ENCODE measurements at regions not wholly inside any gene's neighbourhood (a gene's known extent, or its start where the extent isn't known, plus 50 kb on each side); places are given as distances from the start of the nearest gene placed in this dataset.

- DNase-seq = no peak
- Mint-ChIP-seq H3K4me1 (no peaks in the 10 kb centered on the region), H3K27me3 (peaks cover 2 to 27% of the 10 kb centered on the region in 2 donors), H3K27ac (no peak overlapping the region), H3K36me3 (peaks cover 0 to 11% (median 10%) of the 10 kb centered on the region in 3 donors), H3K4me3 (no peak overlapping the region), H3K9me3 (no peaks in the 10 kb centered on the region)
- no peaks in the 10 kb centered on the region for H3K9me3 ChIP-seq (ENCODE audit: low read length)
- CTCF ChIA-PET = interaction anchor here (1.1 kb wide), 1 partner anchor 11 kb away, joined by 3 read pairs; no protein-coding TSS in a partner anchor
- POLR2A ChIA-PET = no interaction called here
- H3K27me3 ChIP-seq (ENCODE audit: insufficient read depth, low read length, poor library complexity, severe bottlenecking) = no peaks in the 10 kb centered on the region
- H3K27ac ChIP-seq (ENCODE audit: low read depth, low read length) = no peak overlapping the region
- no peaks in the 10 kb centered on the region for H3K36me3 ChIP-seq (ENCODE audit: insufficient read depth, low read length)
- H3K4me3 ChIP-seq (ENCODE audit: low read length) = no peak overlapping the region
- H3K4me1 ChIP-seq (ENCODE audit: insufficient read depth, low read length) = no peaks in the 10 kb centered on the region
Observed at GRCh38 chr4:14856062-14856933, 146.0 kb upstream of the CPEB2 start.

- Histone ChIP-seq H3K9me3 (ENCODE audit: low read length) (no peaks in the 10 kb centered on the region), H3K36me3 (ENCODE audit: insufficient read depth, low read length) (no peaks in the 10 kb centered on the region), H3K4me3 (ENCODE audit: low read length) (no peak overlapping the region), H3K27me3 (ENCODE audit: insufficient read depth, low read length, poor library complexity, severe bottlenecking) (no peaks in the 10 kb centered on the region), H3K27ac (ENCODE audit: low read depth, low read length) (no peak overlapping the region), H3K4me1 (ENCODE audit: insufficient read depth, low read length) (no peaks in the 10 kb centered on the region)
- CTCF ChIA-PET = no interaction called here
- H3K4me3 Mint-ChIP-seq = no peak overlapping the region
- POLR2A ChIA-PET = no interaction called here
- H3K27ac Mint-ChIP-seq = no peak overlapping the region
- DNase-seq = no peak
- H3K4me1 Mint-ChIP-seq = no peaks in the 10 kb centered on the region
- peaks cover 2 to 26% of the 10 kb centered on the region in 2 donors for H3K27me3 Mint-ChIP-seq
- no peaks in the 10 kb centered on the region for H3K9me3 Mint-ChIP-seq
- H3K36me3 Mint-ChIP-seq = peaks cover 0 to 11% (median 10%) of the 10 kb centered on the region in 3 donors
Observed at GRCh38 chr4:14856934-14857235, 145.4 kb upstream of the CPEB2 start.

GRCh38 chr4:14857475-14857874 lies 144.8 kb upstream of the CPEB2 start:
- no peaks in the 10 kb centered on the region for H3K9me3 ChIP-seq (ENCODE audit: low read length)
- ChIA-PET CTCF (no interaction called here), POLR2A (no interaction called here)
- DNase-seq = no peak
- no peaks in the 10 kb centered on the region for H3K4me1 Mint-ChIP-seq
- peaks cover 4 to 20% of the 10 kb centered on the region in 2 donors for H3K27me3 Mint-ChIP-seq
- no peak overlapping the region for H3K4me3 Mint-ChIP-seq
- no peaks in the 10 kb centered on the region for H3K9me3 Mint-ChIP-seq
- no peak overlapping the region for H3K27ac ChIP-seq (ENCODE audit: low read depth, low read length)
- no peaks in the 10 kb centered on the region for H3K4me1 ChIP-seq (ENCODE audit: insufficient read depth, low read length)
- H3K36me3 ChIP-seq (ENCODE audit: insufficient read depth, low read length) = no peaks in the 10 kb centered on the region
- H3K27ac Mint-ChIP-seq = no peak overlapping the region
- H3K27me3 ChIP-seq (ENCODE audit: insufficient read depth, low read length, poor library complexity, severe bottlenecking) = no peaks in the 10 kb centered on the region
- H3K36me3 Mint-ChIP-seq = peaks cover 0 to 11% (median 9%) of the 10 kb centered on the region in 3 donors
- H3K4me3 ChIP-seq (ENCODE audit: low read length) = no peak overlapping the region

GRCh38 chr4:14857981-14858380 lies 144.3 kb upstream of the CPEB2 start:
- no peaks in the 10 kb centered on the region for H3K27me3 ChIP-seq (ENCODE audit: insufficient read depth, low read length, poor library complexity, severe bottlenecking)
- no peaks in the 10 kb centered on the region for H3K36me3 ChIP-seq (ENCODE audit: insufficient read depth, low read length)
- ChIA-PET CTCF (no interaction called here), POLR2A (no interaction called here)
- no peaks in the 10 kb centered on the region for H3K9me3 ChIP-seq (ENCODE audit: low read length)
- Mint-ChIP-seq H3K36me3 (peaks cover 0 to 11% (median 8%) of the 10 kb centered on the region in 3 donors), H3K4me1 (no peaks in the 10 kb centered on the region), H3K27me3 (peaks cover 6 to 19% of the 10 kb centered on the region in 2 donors), H3K27ac (no peak overlapping the region), H3K9me3 (no peaks in the 10 kb centered on the region), H3K4me3 (no peak overlapping the region)
- H3K4me3 ChIP-seq (ENCODE audit: low read length) = no peak overlapping the region
- DNase-seq = no peak
- H3K27ac ChIP-seq (ENCODE audit: low read depth, low read length) = no peak overlapping the region
- H3K4me1 ChIP-seq (ENCODE audit: insufficient read depth, low read length) = no peaks in the 10 kb centered on the region

GRCh38 chr4:14862891-14863290 lies 139.4 kb upstream of the CPEB2 start:
- H3K4me1 ChIP-seq (ENCODE audit: insufficient read depth, low read length) = no peaks in the 10 kb centered on the region
- no peaks in the 10 kb centered on the region for H3K27me3 ChIP-seq (ENCODE audit: insufficient read depth, low read length, poor library complexity, severe bottlenecking)
- H3K36me3 ChIP-seq (ENCODE audit: insufficient read depth, low read length) = no peaks in the 10 kb centered on the region
- ChIA-PET POLR2A (no interaction called here), CTCF (no interaction called here)
- Mint-ChIP-seq H3K27ac (no peak overlapping the region), H3K4me1 (no peaks in the 10 kb centered on the region), H3K27me3 (peaks cover 7 to 15% of the 10 kb centered on the region in 2 donors), H3K4me3 (no peak overlapping the region), H3K9me3 (no peaks in the 10 kb centered on the region), H3K36me3 (no peaks in the 10 kb centered on the region)
- no peaks in the 10 kb centered on the region for H3K9me3 ChIP-seq (ENCODE audit: low read length)
- no peak overlapping the region for H3K27ac ChIP-seq (ENCODE audit: low read depth, low read length)
- DNase-seq = no peak
- no peak overlapping the region for H3K4me3 ChIP-seq (ENCODE audit: low read length)

- Histone ChIP-seq H3K36me3 (ENCODE audit: insufficient read depth, low read length) (no peaks in the 10 kb centered on the region), H3K27me3 (ENCODE audit: insufficient read depth, low read length, poor library complexity, severe bottlenecking) (no peaks in the 10 kb centered on the region), H3K4me1 (ENCODE audit: insufficient read depth, low read length) (no peaks in the 10 kb centered on the region), H3K4me3 (ENCODE audit: low read length) (no peak overlapping the region), H3K9me3 (ENCODE audit: low read length) (no peaks in the 10 kb centered on the region), H3K27ac (ENCODE audit: low read depth, low read length) (no peak overlapping the region)
- Mint-ChIP-seq H3K27me3 (peaks cover 7 to 19% of the 10 kb centered on the region in 2 donors), H3K9me3 (no peaks in the 10 kb centered on the region), H3K27ac (no peak overlapping the region), H3K4me3 (no peak overlapping the region), H3K36me3 (no peaks in the 10 kb centered on the region), H3K4me1 (no peaks in the 10 kb centered on the region)
- CTCF ChIA-PET = no interaction called here
- no peak for DNase-seq
- POLR2A ChIA-PET = no interaction called here
Observed at GRCh38 chr4:14863418-14864364, 138.6 kb upstream of the CPEB2 start.

- H3K36me3 Mint-ChIP-seq = no peaks in the 10 kb centered on the region
- Histone ChIP-seq H3K27me3 (ENCODE audit: insufficient read depth, low read length, poor library complexity, severe bottlenecking) (no peaks in the 10 kb centered on the region), H3K9me3 (ENCODE audit: low read length) (no peaks in the 10 kb centered on the region), H3K27ac (ENCODE audit: low read depth, low read length) (no peak overlapping the region), H3K4me1 (ENCODE audit: insufficient read depth, low read length) (no peaks in the 10 kb centered on the region), H3K4me3 (ENCODE audit: low read length) (no peak overlapping the region), H3K36me3 (ENCODE audit: insufficient read depth, low read length) (no peaks in the 10 kb centered on the region)
- H3K4me3 Mint-ChIP-seq = no peak overlapping the region
- POLR2A ChIA-PET = no interaction called here
- no peaks in the 10 kb centered on the region for H3K9me3 Mint-ChIP-seq
- H3K27ac Mint-ChIP-seq = no peak overlapping the region
- no peaks in the 10 kb centered on the region for H3K4me1 Mint-ChIP-seq
- no peak for DNase-seq
- CTCF ChIA-PET = no interaction called here
- H3K27me3 Mint-ChIP-seq = peaks cover 7 to 25% of the 10 kb centered on the region in 2 donors
Observed at GRCh38 chr4:14864365-14865030, 137.8 kb upstream of the CPEB2 start.

GRCh38 chr4:14865031-14865366 lies 137.3 kb upstream of the CPEB2 start:
- Histone ChIP-seq H3K36me3 (ENCODE audit: insufficient read depth, low read length) (no peaks in the 10 kb centered on the region), H3K9me3 (ENCODE audit: low read length) (no peaks in the 10 kb centered on the region), H3K27me3 (ENCODE audit: insufficient read depth, low read length, poor library complexity, severe bottlenecking) (no peaks in the 10 kb centered on the region), H3K4me1 (ENCODE audit: insufficient read depth, low read length) (no peaks in the 10 kb centered on the region), H3K27ac (ENCODE audit: low read depth, low read length) (no peak overlapping the region), H3K4me3 (ENCODE audit: low read length) (no peak overlapping the region)
- Mint-ChIP-seq H3K4me1 (no peaks in the 10 kb centered on the region), H3K27me3 (peaks cover 7 to 23% of the 10 kb centered on the region in 2 donors), H3K9me3 (no peaks in the 10 kb centered on the region), H3K4me3 (no peak overlapping the region), H3K27ac (no peak overlapping the region), H3K36me3 (no peaks in the 10 kb centered on the region)
- CTCF ChIA-PET = no interaction called here
- POLR2A ChIA-PET = no interaction called here
- DNase-seq = no peak

All from CD8-positive, alpha-beta memory T cell (primary cell).